CD4-positive, alpha-beta T cell treated with Interleukin-10 for 1 hour (primary cell): ENCODE measurements at regions not wholly inside any gene's neighbourhood (a gene's known extent, or its start where the extent isn't known, plus 50 kb on each side); places are given as distances from the start of the nearest gene placed in this dataset.
"Not testable (repeated sequence)": the region's sequence is repeated elsewhere in the genome, so short reads cannot be mapped to it uniquely, and the experiment has no call there.

Experiments used
- DNase-seq: peaks from one replicate; pipeline ENCODE4 v3.0.0-alpha.2; 2020

DNA sequence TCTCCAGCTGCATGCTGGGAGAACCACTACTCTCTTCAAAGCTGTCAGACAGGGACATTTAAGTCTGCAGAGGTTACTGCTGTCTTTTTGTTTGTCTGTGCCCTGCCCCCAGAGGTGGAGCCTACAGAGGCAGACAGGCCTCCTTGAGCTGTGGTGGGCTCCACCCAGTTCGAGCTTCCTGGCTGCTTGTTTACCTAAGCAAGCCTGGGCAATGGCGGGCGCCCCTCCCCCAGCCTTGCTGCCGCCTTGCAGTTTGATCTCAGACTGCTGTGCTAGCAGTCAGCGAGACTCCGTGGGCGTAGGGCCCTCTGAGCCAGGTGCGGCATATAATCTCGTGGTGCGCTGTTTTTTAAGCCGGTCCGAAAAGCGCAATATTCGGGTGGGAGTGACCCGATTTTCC, 215.0 kb downstream of the STIM2 start:
- DNase-seq = not testable (repeated sequence)

DNA sequence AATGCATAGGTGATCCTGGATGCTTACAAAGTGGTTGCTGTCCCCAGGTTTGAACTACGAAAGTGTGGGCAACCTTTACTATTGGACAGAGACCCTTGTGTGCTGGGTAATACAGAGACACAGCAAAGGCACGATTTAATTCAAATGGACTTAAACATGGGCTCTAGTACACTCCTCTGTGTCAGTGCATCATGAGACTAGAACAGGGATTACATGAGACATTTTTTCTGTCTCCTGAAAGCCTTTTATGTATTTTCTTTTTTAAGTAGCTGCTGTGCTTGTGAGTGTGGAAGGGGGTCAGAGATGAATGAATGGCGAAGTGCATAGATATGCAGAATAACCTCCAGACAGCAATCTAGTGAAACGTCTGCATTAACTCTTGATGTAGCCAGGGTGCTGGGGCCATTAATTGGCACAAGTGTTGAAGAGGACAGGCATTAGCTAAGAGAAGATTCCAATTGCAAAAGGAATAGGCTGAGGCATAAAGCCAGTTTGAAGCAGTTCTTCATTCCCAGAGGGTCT, 218.4 kb downstream of the STIM2 start:
- DNase-seq = no peak

DNA sequence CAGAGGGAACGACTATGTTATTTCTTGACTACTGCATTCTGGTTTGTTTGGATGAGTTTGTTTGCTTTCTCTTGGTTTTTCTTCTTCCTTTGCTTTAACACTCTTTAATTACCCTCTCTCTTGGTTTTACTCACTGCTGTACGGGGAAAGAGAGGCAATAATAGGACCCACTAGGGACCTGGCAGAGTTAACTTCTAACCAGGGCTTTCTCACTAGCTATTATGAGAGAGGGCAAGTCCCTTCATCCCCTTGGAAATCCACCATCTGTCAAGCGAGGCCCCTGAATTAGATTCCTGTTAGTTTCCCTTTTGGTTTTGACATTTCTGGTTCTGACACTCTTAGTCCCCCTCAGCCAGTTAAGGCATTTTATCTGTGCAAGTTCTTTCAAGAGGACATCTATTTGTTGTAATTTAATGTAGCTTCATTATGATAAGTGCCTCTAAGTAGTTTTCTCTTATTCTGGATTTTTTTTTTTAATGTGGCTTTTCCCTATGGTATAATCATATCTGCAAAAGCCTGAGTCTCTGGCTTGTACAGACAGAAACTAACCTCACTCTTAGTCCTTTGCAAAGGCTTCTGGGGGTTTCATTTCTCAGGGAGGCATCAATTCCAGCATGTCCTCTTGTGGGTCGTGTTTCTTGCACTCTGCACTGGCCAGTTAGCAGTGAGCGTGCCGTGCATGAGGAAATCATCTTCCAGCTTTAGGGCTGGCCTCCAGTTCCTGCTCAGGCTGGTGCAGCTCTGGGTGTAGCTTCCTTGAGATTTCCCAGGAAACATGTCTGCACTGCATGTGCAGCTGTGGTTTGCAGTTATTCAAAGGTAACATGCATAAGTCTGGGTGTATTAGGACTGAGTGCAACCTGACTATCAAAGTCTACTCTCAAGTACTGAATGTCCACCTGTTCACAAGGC, 221.3 kb downstream of the STIM2 start:
- no peak for DNase-seq

DNA sequence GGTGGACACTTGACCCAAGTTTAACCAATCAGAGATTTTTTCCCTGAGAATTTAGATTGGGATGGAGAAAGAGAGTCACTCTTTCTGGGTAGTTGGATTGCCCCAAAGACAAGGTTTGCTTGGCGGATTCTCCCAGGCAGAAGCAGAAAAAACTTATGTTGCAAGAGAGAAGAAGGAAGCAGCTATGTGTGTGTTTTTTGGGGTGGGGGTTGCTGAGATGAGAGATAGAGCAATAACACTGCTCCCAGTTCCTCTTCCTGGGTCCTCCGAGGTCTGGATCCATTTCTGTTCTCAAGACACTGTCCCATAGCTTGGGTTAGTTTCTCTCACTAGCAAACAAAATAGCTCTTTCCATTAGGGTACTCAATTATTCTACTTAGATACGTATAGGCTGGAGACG, 222.1 kb downstream of the STIM2 start:
- DNase-seq = no peak

DNA sequence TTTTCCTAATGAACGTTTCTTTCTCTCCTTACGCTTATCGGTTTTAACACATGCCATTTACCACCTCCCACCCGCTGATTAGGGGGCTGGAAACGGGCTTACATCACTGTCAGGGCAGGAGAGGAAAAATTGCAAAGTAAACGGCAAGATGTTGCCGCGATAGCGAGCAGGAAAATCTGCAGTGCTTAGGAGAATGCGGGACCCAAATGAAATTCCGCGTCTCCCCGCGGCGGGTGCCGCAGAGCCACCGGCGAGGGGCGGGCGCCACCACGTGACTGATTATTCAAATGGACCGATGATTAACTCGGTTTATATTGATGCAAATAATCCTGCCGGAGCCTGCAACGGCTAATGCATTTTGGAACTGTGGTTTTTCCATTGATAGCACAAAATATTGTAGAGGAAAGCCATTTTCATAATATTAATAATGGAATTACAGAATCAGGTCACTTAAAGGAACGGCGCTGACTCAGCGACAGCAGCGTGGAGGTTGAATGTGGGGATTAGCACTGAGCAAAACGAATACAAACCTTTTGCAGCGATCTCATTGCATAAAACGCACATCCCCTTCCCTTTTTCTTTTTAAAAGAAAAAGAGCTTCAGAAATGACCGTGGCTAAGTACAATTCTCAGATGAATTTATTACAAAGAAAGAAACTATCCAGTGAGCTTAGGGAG, 224.2 kb downstream of the STIM2 start:
- peak; percentile 3 for DNase-seq

DNA sequence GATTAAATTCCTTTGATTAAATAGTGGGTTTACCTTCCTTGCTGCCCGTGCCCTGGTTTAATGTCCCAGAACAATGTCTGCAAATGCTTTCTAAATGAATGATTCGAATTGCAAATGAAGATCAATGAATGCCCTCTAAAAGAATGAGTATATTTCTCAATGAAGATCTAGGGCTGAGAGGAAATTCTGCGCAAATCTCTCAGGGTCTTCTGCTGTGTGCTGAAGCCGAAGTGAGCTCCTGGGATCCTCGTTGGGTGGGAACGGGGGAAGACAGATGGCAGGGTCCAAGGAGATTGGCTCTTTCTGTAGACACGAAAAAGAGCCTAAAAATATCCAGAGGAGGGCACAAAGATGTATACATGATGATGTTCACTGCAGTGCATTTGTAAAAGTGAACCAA, 224.8 kb downstream of the STIM2 start:
- DNase-seq = no peak

DNA sequence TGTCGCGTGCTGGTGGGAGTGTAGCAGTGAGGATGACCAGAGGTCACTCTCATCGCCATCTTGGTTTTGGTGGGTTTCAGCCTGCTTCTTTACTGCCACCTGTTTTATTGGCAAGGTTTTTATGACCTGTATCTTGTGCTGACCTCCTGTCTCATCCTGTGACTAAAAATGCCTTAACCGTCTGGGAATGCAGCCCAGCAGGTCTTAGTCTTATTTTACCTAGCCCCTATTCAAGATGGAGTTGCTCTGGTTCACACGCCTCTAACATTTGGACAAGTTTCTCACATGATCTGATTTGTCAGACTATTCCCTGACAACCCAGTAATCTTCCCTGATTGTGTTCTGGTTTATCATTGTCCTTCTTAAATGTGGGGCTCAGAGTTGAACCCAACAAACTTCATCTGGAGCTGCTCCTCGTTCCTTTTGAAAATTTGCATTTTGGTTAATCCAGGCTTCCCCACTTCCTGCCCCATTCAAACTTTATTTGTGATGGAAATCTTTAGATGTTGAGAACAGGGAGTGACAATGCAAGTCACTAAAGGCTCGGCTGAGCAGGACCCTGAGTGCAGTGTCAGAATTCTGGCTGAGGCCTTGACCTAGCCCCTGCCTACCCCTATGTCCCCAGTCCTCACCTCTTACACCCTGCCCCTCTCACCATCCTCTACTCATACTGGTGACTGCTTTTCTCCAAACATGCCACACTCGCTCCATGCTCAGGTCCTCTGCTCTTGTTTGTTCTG, 226.8 kb downstream of the STIM2 start:
- no peak for DNase-seq

DNA sequence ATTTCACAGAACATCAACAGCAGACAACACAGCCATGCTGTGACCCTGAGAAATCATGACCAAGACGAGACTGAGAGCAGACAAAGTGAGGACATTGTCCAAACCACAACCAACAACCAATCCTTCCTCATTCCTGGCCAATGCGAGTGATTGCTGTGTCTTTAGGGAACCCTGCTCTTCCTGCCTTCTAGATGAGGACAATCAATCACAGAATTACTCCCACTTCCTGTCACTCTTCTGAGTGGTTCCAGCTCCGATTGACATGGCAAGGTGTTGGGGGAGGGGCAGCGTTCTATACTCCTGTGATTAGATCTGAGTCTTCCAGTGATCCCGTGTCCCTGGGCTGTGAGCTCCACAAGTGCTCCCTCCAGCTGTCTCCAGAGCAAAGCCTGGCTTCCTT, 227.8 kb downstream of the STIM2 start:
- no peak for DNase-seq

DNA sequence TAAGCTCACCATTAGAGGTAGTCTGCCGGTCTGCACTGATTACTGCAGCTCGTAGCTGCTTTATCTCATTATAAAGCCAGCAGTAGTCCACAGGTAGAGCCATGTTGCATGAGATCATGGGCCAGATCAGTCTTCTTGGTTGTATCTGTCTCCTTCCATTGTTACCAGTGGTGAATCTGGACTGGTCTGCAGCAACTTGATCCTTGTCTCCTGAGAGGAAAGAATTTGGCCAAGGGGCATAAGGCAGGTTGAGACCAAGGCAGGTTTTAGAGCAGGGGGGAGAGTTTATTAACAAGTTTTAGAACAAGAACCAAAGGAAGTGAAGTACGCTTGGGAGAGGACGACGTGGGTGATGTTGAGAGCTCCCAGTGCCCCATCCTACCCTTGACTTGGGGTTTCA, 228.5 kb downstream of the STIM2 start:
- no peak for DNase-seq

DNA sequence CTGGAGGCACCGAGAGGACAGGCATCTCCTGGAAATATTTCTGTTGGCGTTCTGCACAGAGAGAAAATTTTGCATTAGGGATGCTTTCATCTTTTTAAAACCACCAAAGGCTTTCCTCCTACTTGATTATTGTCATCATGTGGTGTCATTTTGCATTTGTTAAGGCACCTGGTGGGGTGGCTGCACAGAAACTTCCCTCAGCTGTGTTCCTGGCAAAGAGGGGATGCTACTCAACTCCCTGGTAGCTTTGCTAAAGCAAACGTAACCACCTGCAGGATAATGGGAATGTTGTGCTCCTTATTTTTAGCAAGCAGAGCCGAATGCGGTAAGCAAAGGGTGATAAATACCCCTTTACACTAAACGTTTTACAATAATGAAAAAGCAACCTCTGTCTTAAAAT, 229.8 kb downstream of the STIM2 start:
- DNase-seq = no peak

DNA sequence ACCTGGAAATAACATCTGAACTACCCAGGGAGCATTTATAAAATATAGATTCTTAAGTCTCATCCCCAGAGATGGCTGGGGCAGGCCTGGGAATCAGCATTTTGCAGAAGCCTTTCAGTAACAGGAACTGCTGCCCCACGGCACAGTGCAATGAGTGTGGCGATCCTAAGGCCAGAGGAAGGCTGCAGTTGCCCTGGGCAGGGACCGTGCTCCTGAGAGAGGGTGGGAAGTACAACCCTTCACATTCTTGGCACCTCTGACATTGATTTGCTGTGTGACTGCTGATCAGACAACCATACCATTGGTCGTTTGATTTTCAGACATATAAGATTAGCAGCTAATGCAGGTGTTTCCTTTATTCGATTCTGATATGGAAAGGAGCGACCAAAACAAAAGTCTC, 233.6 kb downstream of the STIM2 start:
- DNase-seq = no peak

DNA sequence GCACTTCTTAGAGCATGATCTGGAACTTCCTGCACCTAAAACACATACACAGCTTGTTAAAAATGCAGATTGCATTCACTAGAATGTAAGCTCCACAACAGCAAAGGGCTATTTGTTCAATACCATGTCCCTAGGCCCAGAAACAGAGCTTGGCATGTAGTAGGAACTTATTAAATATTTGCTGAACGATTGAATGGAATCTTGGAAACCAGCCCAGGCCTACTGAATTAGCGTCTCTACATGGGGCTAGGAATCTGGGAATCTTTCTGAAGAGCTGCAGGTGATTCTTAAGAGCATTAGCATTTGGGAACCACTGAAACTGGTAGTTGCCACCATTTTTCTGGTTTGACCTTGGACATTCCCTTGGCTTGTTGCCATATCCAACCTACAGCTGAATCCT, 234.1 kb downstream of the STIM2 start:
- no peak for DNase-seq

DNA sequence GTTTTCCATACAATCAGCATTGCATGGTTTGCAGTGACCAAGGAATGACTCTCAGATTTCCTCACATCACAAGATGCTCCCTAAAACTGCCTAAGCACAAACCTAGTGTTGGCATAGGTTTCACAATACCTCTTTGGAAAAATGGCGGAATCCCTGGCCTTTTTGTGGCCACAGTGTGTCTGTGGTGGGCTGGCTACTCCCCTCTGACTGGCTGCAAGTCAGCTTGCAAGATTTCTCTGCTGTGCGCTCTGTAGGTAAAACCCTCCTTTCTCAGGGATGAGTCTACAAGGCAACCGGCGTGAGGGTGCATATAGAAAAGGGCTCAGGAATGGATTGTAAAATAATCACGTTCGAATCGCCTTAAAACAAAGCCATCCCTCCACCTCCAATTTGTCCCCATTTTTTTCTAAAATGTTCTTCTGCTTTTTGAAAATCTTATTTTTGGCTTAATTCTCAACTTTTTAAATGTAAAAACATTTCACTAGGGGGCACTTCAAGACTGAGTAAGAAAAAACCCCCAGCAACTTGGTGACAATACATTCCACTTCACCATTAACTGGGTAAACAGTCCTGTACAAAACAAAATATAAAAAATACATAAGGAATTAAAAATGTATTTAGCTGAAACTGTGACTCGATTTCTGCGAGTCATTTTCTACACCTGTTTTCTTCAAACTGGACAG, 235.6 kb downstream of the STIM2 start:
- DNase-seq = no peak

DNA sequence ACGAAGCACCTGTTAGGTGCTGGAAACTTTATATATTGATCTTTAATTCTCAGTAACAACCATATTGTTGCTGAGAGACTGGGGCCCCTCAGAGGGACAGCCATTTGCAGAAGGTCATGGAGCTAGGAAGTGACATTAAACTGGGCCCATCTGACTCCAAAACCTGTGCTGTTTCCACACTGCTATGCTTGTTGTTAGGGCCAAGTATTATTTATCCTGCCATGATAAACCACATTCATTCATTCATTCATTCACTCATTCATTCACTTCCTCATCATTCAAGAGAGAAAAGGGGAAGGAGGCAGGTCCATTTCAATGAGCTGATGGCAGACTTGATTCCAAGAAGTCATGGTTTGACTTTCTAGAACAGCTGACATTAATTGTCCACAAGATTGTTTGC, 237.4 kb downstream of the STIM2 start:
- DNase-seq = no peak

DNA sequence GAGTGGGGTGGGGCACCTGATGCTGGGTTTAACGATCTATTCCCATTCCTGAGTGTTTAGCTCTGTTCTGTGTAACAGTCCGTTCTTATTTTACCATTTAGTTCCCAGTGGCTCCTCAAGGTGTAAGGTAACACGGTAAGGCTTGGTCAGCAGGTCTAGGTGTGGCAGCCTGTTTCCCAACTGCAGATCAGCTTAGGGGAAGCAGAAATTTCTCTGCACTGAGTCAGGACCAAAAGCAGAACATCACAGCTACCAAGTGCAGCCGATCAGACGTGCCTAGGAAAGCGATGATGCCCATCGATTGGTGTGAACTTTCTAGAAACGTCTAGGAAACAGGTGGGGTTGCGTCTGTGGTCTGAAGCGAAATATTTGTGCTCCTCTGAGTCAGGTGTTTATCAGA, 240.1 kb downstream of the STIM2 start:
- no peak for DNase-seq

DNA sequence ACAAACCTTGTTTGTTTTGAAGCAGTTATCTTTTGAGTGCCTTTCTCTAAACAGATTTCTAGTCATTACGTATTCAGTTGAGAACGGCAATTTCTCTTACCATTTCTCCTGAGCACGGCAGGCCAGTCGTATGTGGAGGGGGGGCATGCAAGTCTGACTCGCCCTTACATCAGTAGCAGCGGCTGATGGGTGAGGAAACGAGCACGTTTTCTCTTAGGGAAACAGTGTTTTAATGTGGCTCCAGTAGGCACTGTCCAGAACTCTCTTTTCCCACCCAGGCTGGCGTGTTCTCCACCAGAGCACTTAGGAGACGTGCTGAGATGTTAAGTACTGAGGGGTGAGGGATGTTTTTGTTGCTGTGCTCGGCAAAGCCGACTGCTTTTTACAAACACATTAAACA, 240.5 kb downstream of the STIM2 start:
- no peak for DNase-seq

DNA sequence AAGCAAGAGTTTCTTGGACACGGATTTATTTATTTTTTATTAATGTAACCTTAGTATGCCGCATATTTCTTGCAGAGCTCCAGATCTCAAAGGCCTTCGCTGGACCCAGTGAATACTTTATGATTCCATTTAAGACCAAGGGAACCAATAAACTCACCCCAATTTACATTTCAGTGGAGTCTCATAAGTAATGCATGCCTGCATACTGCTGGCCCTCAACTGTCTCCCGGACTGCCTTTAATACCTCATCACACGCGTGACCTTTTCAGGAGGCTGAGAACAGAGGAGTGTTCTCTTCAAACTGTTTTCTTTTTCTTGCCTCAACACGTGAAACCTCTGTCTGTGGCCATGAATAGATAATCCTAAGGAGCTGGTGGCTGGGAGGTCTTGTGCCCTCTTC, 240.9 kb downstream of the STIM2 start:
- DNase-seq = no peak

DNA sequence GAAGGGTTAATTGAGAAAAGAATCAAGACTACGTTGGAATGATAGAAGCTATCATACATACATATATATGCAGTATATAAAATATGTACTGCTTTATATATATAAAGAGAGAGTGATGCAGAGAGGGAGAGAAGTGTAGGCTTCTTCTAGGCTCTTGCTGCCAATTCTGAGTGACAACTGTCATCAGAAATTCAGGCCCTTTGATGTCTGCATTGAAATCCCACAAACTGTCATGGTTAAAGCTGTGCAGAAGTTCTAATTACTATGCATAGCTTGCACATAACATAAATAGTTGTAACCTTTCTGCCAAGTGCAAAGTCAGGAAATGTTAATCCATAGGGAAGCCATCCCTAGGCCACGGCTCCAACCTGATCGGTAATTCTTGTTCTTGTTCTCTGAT, 251.0 kb downstream of the STIM2 start:
- DNase-seq = no peak

DNA sequence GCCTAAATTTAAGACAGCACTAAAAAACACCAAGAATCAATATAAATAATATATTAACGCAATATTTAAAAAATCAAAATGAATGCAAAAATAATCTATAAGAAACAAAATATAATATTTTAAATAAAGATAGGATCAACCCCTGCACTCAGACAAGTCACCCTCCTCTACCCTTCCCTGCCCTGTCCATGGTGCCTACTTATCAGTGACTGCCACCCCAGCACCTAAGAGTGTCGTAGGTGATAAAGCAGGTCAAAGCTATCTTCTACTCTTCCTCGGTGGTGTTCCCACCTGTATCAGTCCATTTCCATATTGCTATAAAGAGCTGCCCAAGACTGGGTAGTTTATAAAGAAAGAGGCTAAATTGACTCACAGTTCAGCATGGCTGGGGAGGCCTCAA, 251.9 kb downstream of the STIM2 start:
- DNase-seq = no peak

DNA sequence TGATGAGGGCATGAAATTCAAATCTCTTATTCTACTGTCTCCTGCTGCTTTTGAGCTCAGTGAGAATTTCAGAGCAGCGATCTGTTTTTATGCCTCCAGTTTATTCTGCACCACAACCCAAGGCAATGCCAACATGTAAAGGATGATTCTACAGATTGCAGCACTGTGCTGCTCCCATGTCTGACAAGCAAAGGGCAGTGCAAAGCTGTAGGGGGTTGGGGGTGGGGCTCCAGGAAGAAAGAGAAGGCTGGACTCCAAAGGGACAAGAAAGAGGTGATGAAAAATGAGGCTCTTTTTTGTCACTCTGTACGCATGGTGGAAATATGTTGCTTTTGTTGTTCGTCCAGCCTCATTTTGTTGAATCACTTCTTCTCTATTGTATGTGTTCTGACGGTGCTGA, 254.6 kb downstream of the STIM2 start:
- no peak for DNase-seq

DNA sequence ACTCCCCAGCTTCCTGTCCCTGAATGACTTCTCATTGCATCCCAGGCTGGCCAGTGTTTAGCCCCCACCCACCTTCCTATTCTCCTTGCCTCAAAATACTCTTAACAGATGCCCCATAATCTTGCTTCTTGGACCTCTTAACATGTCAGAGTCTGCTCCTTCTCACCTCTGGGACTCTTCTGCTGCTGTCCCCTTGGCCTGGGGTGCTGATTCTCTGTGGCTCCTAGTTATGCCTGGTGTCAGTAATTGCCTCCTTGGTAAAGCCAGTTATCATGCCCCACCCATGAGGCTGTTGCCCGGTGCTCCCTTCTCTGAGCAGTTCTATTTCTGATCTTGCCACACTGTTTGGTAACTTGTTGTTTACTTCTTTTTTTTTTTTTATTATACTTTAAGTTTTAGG, 256.8 kb downstream of the STIM2 start:
- DNase-seq = no peak

DNA sequence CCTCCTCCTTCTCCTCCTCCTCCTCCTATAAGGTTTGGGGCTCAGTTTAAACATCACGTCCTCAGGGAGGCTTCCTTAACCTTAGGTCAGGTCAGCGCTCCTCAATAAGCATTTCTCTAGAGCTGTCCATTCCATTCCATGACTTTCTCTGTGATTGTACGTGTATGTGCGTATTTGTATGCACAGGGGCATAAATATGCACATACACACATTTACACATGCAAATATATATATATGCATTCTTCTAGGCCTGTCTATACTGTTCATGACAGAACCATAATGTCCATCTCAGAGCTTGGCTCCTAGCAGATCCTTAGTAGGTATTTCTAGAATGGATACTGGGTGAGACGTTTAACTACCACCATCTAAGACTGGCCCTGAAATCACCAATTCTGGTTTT, 258.6 kb downstream of the STIM2 start:
- no peak for DNase-seq

DNA sequence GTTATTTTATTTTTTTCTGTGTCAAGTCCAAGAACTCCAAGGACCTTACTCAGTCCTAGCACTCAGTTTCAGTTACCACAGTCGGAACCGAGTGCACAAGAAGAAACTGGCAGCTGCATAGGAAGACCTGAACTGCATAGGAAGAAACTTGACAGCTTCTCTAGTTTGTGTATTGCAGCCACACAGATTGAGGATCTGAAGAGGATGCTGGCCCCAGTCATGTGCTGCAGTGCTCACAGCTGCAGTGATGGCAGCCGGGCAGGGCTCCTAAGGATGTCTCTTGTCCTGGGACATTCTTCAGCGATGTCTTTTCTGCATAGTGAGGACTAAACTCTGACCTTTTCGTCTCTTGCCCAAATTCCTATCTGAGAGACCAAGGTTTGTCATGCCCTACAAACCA, 261.2 kb downstream of the STIM2 start:
- DNase-seq = no peak
